Glomerular endothelial cell (primary cell): ENCODE measurements at regions not wholly inside any gene's neighbourhood (a gene's known extent, or its start where the extent isn't known, plus 50 kb on each side); places are given as distances from the start of the nearest gene placed in this dataset.

Source experiments
- DNase-seq: peaks from one replicate; pipeline ENCODE4 v3.0.0-alpha.2; 2011; ENCODE audit warnings: low read depth, low spot score; ENCODE audit errors: extremely low read depth

- no peak for DNase-seq
Observed at GRCh38 chr4:141783770-141784169, 147.4 kb downstream of the IL15 start.

- DNase-seq, result no peak
Observed at GRCh38 chr4:141786946-141787345, 150.6 kb downstream of the IL15 start.

GRCh38 chr4:141788169-141788915, 152.0 kb downstream of the IL15 start:
- no peak for DNase-seq

GRCh38 chr4:141789716-141790115, 153.3 kb downstream of the IL15 start:
- DNase-seq, result no peak

GRCh38 chr4:141792164-141792563, 155.8 kb downstream of the IL15 start:
- no peak for DNase-seq

- DNase-seq, result no peak
Observed at GRCh38 chr4:141797966-141798365, 161.6 kb downstream of the IL15 start.

GRCh38 chr4:141801558-141801957, 165.2 kb downstream of the IL15 start:
- no peak for DNase-seq

GRCh38 chr4:141802333-141802732, 165.9 kb downstream of the IL15 start:
- no peak for DNase-seq

GRCh38 chr4:141804836-141805235, 168.5 kb downstream of the IL15 start:
- no peak for DNase-seq

- no peak for DNase-seq
Observed at GRCh38 chr4:141807103-141807891, 170.9 kb downstream of the IL15 start.

GRCh38 chr4:141810038-141810711, 173.8 kb downstream of the IL15 start:
- DNase-seq, result no peak

- no peak for DNase-seq
Observed at GRCh38 chr4:141810712-141811375, 174.5 kb downstream of the IL15 start.

- no peak for DNase-seq
Observed at GRCh38 chr4:141812158-141812557, 175.8 kb downstream of the IL15 start.

GRCh38 chr4:141814499-141814898, 178.1 kb downstream of the IL15 start:
- no peak for DNase-seq

GRCh38 chr4:141815646-141816045, 179.3 kb downstream of the IL15 start:
- no peak for DNase-seq

GRCh38 chr4:141826260-141826659, 189.9 kb downstream of the IL15 start:
- no peak for DNase-seq

GRCh38 chr4:141833209-141833608, 196.8 kb downstream of the IL15 start:
- DNase-seq, result no peak

GRCh38 chr4:141840299-141840986, 204.1 kb downstream of the IL15 start:
- DNase-seq, result no peak

GRCh38 chr4:141843136-141843535, 206.8 kb downstream of the IL15 start:
- no peak for DNase-seq

- no peak for DNase-seq
Observed at GRCh38 chr4:141845901-141846300, 209.5 kb downstream of the IL15 start.

- no peak for DNase-seq
Observed at GRCh38 chr4:141849367-141849766, 213.0 kb downstream of the IL15 start.
